ENCODE measurements at regions not wholly inside any gene's neighbourhood (a gene's known extent, or its start where the extent isn't known, plus 50 kb on each side); places are given as distances from the start of the nearest gene placed in this dataset.

DNA sequence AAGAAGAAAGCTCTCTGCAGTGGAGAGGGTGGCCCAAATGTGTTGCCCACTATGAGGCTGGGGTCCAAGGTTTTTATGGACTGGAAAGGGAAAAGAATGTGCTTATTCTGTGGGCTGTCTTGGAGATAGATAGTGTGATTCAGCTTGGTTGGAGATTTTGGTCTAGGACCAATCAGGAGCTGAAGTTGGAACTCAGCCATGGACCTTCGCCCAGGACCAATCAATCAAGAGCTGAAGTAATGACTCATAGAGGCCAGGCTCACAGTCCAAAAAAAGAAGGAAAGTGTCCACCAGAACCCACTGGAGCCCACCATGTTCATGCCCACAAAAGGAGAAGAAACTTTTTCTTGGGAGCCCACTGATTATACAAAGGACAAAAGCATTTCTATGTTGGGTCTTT lies 369.5 kb downstream of the UBE2NL start:
- no peak overlapping the region for H3K4me3 ChIP-seq
- no peak overlapping the region for H3K27ac ChIP-seq
- no peaks in the 10 kb centered on the region for H3K27me3 ChIP-seq
- no peaks in the 10 kb centered on the region for H3K36me3 ChIP-seq
- ATAC-seq (ENCODE audit: low FRiP score in 2 of 2) (no peak), DNase-seq (no peak)
- TF ChIP-seq POLR2AphosphoS5 (IDR thresholded peaks at IDR 0.05) (no peak), EP300 (IDR thresholded peaks at IDR 0.05) (no peak), POLR2A (IDR thresholded peaks at IDR 0.05) (no peak)
- TF ChIP-seq, protein P1, sequence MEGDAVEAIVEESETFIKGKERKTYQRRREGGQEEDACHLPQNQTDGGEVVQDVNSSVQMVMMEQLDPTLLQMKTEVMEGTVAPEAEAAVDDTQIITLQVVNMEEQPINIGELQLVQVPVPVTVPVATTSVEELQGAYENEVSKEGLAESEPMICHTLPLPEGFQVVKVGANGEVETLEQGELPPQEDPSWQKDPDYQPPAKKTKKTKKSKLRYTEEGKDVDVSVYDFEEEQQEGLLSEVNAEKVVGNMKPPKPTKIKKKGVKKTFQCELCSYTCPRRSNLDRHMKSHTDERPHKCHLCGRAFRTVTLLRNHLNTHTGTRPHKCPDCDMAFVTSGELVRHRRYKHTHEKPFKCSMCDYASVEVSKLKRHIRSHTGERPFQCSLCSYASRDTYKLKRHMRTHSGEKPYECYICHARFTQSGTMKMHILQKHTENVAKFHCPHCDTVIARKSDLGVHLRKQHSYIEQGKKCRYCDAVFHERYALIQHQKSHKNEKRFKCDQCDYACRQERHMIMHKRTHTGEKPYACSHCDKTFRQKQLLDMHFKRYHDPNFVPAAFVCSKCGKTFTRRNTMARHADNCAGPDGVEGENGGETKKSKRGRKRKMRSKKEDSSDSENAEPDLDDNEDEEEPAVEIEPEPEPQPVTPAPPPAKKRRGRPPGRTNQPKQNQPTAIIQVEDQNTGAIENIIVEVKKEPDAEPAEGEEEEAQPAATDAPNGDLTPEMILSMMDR (IDR thresholded peaks at IDR 0.05), result no peak
- WGBS, 2 donors, result 86% methylated on average over 1 of the region's 1 CpG; no CpG with 5 or more reads in 1 of the 2 donors
- H3K9me3 ChIP-seq, result no peaks in the 10 kb centered on the region
- no peaks in the 10 kb centered on the region for H3K4me1 ChIP-seq

DNA sequence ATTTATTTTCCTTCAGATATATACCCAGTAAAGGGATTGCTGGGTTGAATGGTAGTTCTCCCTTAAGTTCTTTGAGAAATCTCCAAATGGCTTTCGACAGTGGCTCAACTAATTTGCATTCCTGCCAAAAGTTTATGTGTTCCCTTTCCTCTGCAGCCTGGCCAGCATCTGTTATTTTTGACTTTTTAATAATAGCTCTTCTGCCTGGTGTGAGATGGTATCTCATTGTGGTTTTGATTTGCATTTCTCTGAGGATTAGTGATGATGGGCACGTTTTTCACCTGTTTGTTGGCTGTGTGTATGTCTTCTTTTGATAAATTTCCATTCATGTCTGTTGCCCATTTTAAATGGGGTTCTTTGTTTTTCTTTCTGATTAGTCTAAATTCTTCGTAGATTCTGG lies 375.2 kb downstream of the UBE2NL start:
- Histone ChIP-seq H3K36me3 (no peaks in the 10 kb centered on the region), H3K9me3 (no peaks in the 10 kb centered on the region), H3K4me3 (no peak overlapping the region), H3K4me1 (no peaks in the 10 kb centered on the region), H3K27ac (no peak overlapping the region), H3K27me3 (no peaks in the 10 kb centered on the region)
- no peak for TF ChIP-seq POLR2AphosphoS5 (IDR thresholded peaks at IDR 0.05)
- ATAC-seq (ENCODE audit: low FRiP score in 2 of 2), result no peak
- 55 to 60% methylated on average over 3 of the region's 3 CpGs for WGBS, 2 donors
- no peak for DNase-seq

DNA sequence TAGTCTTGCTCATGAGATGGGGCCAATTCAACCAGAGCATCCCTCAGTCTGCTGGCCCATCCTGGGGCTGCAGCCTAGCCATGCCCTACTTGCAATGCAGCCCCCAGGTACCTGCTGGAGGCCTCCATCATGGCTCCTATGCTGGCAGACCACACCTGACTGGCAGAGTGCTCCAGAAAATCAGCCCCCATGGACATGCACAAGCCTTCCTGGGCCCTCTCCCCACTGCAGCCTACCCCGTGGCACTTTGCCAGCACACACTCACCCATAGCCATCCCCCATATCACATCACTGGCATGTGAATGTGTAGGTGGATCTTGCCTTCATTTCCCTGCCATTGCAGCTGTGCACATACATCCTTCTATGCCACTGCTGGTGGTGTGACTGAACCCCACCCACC lies 381.8 kb downstream of the UBE2NL start:
- Histone ChIP-seq H3K4me1 (no peaks in the 10 kb centered on the region), H3K27me3 (no peaks in the 10 kb centered on the region), H3K4me3 (no peak overlapping the region), H3K9me3 (no peaks in the 10 kb centered on the region), H3K36me3 (no peaks in the 10 kb centered on the region), H3K27ac (no peak overlapping the region)
- TF ChIP-seq POLR2AphosphoS5 (IDR thresholded peaks at IDR 0.05) (no peak), POLR2A (IDR thresholded peaks at IDR 0.05) (no peak), EP300 (IDR thresholded peaks at IDR 0.05) (no peak)
- TF ChIP-seq, protein P1 (IDR thresholded peaks at IDR 0.05), result no peak
- DNase-seq (no peak), ATAC-seq (ENCODE audit: low FRiP score in 2 of 2) (no peak)
- 63 to 100% methylated on average over 1 of the region's 1 CpG for WGBS, 2 donors

DNA sequence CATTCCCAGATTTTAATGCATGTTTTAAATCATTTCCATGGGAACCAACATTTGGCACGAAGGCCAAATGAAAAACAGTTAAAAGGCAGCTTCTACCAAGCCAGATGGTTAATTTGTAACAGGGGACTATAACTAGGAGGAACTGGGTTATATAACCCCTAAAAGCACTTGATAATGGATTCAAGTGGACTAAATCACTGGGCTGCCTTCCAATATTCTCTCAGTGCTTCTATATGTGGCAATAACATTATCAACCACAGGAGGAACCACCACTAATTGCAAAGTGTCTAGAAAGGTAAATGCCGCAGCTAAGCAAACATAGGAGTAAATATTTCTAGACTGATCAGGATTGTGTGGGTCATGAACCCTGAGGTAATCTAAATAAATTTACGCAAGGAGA lies 391.5 kb downstream of the UBE2NL start:
- TF ChIP-seq EP300 (IDR thresholded peaks at IDR 0.05) (no peak), POLR2AphosphoS5 (IDR thresholded peaks at IDR 0.05) (no peak), POLR2A (IDR thresholded peaks at IDR 0.05) (no peak)
- TF ChIP-seq, protein P1 (IDR thresholded peaks at IDR 0.05), result no peak
- Histone ChIP-seq H3K4me3 (no peak overlapping the region), H3K36me3 (no peaks in the 10 kb centered on the region), H3K9me3 (no peaks in the 10 kb centered on the region), H3K4me1 (no peaks in the 10 kb centered on the region), H3K27ac (no peak overlapping the region), H3K27me3 (no peaks in the 10 kb centered on the region)
- ATAC-seq (ENCODE audit: low FRiP score in 2 of 2) (peak in 1 of 2 donors; percentile 66), DNase-seq (no peak)
- 41 to 61% methylated on average over 3 of the region's 3 CpGs for WGBS, 2 donors

DNA sequence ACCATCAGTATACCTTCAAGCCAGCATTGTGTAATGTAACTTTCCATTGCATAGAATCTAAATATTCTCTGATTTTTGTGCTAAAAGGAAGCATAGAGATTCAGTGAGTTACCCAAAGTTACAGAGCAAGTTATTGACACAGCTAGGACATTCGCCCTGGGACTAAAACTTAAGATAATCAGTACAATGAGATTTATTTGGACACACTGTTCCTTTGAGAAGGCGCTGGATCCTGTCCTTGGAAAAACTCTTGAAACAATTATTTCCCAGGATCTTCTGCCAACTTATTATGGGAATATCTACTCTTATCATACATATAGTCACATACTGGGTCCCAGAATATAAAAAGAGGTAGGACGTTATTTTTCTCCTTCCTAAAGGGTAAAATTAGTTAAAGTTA lies 392.0 kb downstream of the UBE2NL start:
- Histone ChIP-seq H3K36me3 (no peaks in the 10 kb centered on the region), H3K27me3 (no peaks in the 10 kb centered on the region), H3K4me3 (no peak overlapping the region), H3K9me3 (no peaks in the 10 kb centered on the region), H3K27ac (no peak overlapping the region), H3K4me1 (no peaks in the 10 kb centered on the region)
- TF ChIP-seq, protein P1 (IDR thresholded peaks at IDR 0.05), result no peak
- TF ChIP-seq POLR2AphosphoS5 (IDR thresholded peaks at IDR 0.05) (no peak), POLR2A (IDR thresholded peaks at IDR 0.05) (no peak), EP300 (IDR thresholded peaks at IDR 0.05) (no peak)
- ATAC-seq (ENCODE audit: low FRiP score in 2 of 2), result no peak
- WGBS, 2 donors, result 32 to 51% methylated on average over 3 of the region's 3 CpGs
- DNase-seq, result no peak

Measured in upper lobe of left lung (tissue), 6 donors.